Muscle of leg (tissue), 3 donors: ENCODE measurements at regions not wholly inside any gene's neighbourhood (a gene's known extent, or its start where the extent isn't known, plus 50 kb on each side); places are given as distances from the start of the nearest gene placed in this dataset.

ENCODE experiments used
- DNase-seq: peaks from one replicate; pipeline ENCODE4 v3.0.0; 2013
- H3K27ac ChIP-seq: one replicate; pipeline ENCODE4 v1.5.1; 2013; ENCODE audit warnings: mild to moderate bottlenecking, low read length, control low read depth
- H3K27me3 ChIP-seq: one replicate; pipeline ENCODE4 v1.6.1; 2013; ENCODE audit warnings: low read length; ENCODE audit not compliant: control insufficient read depth, insufficient read depth
- H3K36me3 ChIP-seq: one replicate; pipeline ENCODE4 v1.6.1; 2013; ENCODE audit warnings: low read length; ENCODE audit not compliant: control insufficient read depth, insufficient read depth
- H3K4me1 ChIP-seq: one replicate; pipeline ENCODE4 v1.6.1; 2013; ENCODE audit warnings: low read length; ENCODE audit not compliant: control insufficient read depth, insufficient read depth
- H3K4me3 ChIP-seq: one replicate; pipeline ENCODE4 v1.5.1; 2013; ENCODE audit warnings: low read length, control low read depth
- H3K9me3 ChIP-seq: replicated peaks from 2 replicates; pipeline ENCODE4 v1.6.1; 2013; ENCODE audit warnings: low read depth, low read length; ENCODE audit not compliant: control insufficient read depth
- whole genome bisulfite sequencing: methylation state at CpG from one replicate; pipeline ENCODE4 v1.1.5; 2013; ENCODE audit warnings: missing lambda C conversion rate; ENCODE audit not compliant: insufficient coverage; 5-methylcytosine and 5-hydroxymethylcytosine counted together

GRCh38 chr7:20021066-20021465, 196.1 kb downstream of the MACC1 start:
- no peak for DNase-seq
- H3K4me1 ChIP-seq: no peaks in the 10 kb centered on the region
- no peaks in the 10 kb centered on the region for H3K27me3 ChIP-seq
- H3K4me3 ChIP-seq: no peak overlapping the region
- H3K36me3 ChIP-seq: no peaks in the 10 kb centered on the region
- no peak overlapping the region for H3K27ac ChIP-seq
- H3K9me3 ChIP-seq: no peaks in the 10 kb centered on the region

- WGBS: no CpG with 5 or more reads among the region's 2 CpGs
- H3K9me3 ChIP-seq: no peaks in the 10 kb centered on the region
Observed at GRCh38 chr7:20019757-20020432, 197.3 kb downstream of the MACC1 start.

GRCh38 chr7:20016669-20017068, 200.5 kb downstream of the MACC1 start:
- Histone ChIP-seq H3K27ac (no peak overlapping the region), H3K36me3 (no peaks in the 10 kb centered on the region), H3K27me3 (no peaks in the 10 kb centered on the region), H3K9me3 (no peaks in the 10 kb centered on the region), H3K4me1 (no peaks in the 10 kb centered on the region), H3K4me3 (no peak overlapping the region)
- DNase-seq: no peak
- no CpG with 5 or more reads among the region's 2 CpGs for WGBS

More at GRCh38 chr7:20019757-20020432, 197.3 kb downstream of the MACC1 start:
- Histone ChIP-seq H3K27me3 (no peaks in the 10 kb centered on the region), H3K4me3 (no peak overlapping the region), H3K36me3 (no peaks in the 10 kb centered on the region), H3K4me1 (no peaks in the 10 kb centered on the region), H3K27ac (no peak overlapping the region)
- DNase-seq: no peak

GRCh38 chr7:20013536-20013935, 203.6 kb downstream of the MACC1 start:
- no peak overlapping the region for H3K4me3 ChIP-seq
- H3K36me3 ChIP-seq: no peaks in the 10 kb centered on the region
- H3K27ac ChIP-seq: no peak overlapping the region
- 62% methylated on average over 4 of the region's 6 CpGs for WGBS
- no peaks in the 10 kb centered on the region for H3K4me1 ChIP-seq
- DNase-seq: peak; percentile 4
- no peaks in the 10 kb centered on the region for H3K27me3 ChIP-seq
- H3K9me3 ChIP-seq: no peaks in the 10 kb centered on the region

GRCh38 chr7:20012100-20012499, 205.1 kb downstream of the MACC1 start:
- DNase-seq: no peak
- Histone ChIP-seq H3K36me3 (no peaks in the 10 kb centered on the region), H3K9me3 (no peaks in the 10 kb centered on the region), H3K27ac (no peak overlapping the region), H3K27me3 (no peaks in the 10 kb centered on the region), H3K4me1 (no peaks in the 10 kb centered on the region), H3K4me3 (no peak overlapping the region)
- WGBS: 82% methylated on average over 1 of the region's 2 CpGs

- H3K9me3 ChIP-seq: no peaks in the 10 kb centered on the region
- H3K27me3 ChIP-seq: no peaks in the 10 kb centered on the region
- H3K4me3 ChIP-seq: no peak overlapping the region
- H3K4me1 ChIP-seq: no peaks in the 10 kb centered on the region
- no CpG with 5 or more reads among the region's 1 CpG for WGBS
- no peaks in the 10 kb centered on the region for H3K36me3 ChIP-seq
- no peak overlapping the region for H3K27ac ChIP-seq
- no peak for DNase-seq
Observed at GRCh38 chr7:20010877-20011276, 206.3 kb downstream of the MACC1 start.

- H3K9me3 ChIP-seq: no peaks in the 10 kb centered on the region
- no peaks in the 10 kb centered on the region for H3K27me3 ChIP-seq
- DNase-seq: no peak
- H3K36me3 ChIP-seq: no peaks in the 10 kb centered on the region
- H3K4me1 ChIP-seq: no peaks in the 10 kb centered on the region
- no peak overlapping the region for H3K27ac ChIP-seq
- H3K4me3 ChIP-seq: no peak overlapping the region
Observed at GRCh38 chr7:20007510-20007909, 209.7 kb downstream of the MACC1 start.

GRCh38 chr7:20005081-20005480, 212.1 kb downstream of the MACC1 start:
- no peaks in the 10 kb centered on the region for H3K9me3 ChIP-seq
- H3K27me3 ChIP-seq: no peaks in the 10 kb centered on the region
- H3K36me3 ChIP-seq: no peaks in the 10 kb centered on the region
- H3K4me3 ChIP-seq: no peak overlapping the region
- H3K27ac ChIP-seq: no peak overlapping the region
- no peaks in the 10 kb centered on the region for H3K4me1 ChIP-seq
- WGBS: no CpG with 5 or more reads among the region's 3 CpGs
- no peak for DNase-seq

GRCh38 chr7:19999681-20000080, 217.5 kb downstream of the MACC1 start:
- WGBS: no CpG with 5 or more reads among the region's 1 CpG
- H3K36me3 ChIP-seq: no peaks in the 10 kb centered on the region

GRCh38 chr7:19991936-19992335, 218.5 kb upstream of the TMEM196 start:
- no peaks in the 10 kb centered on the region for H3K36me3 ChIP-seq
- no peak for DNase-seq
- H3K27ac ChIP-seq: no peak overlapping the region
- no CpG with 5 or more reads among the region's 2 CpGs for whole genome bisulfite sequencing
- H3K9me3 ChIP-seq: no peaks in the 10 kb centered on the region
- H3K4me3 ChIP-seq: no peak overlapping the region
- H3K27me3 ChIP-seq: no peaks in the 10 kb centered on the region
- H3K4me1 ChIP-seq: no peaks in the 10 kb centered on the region

More at GRCh38 chr7:19999681-20000080, 217.5 kb downstream of the MACC1 start:
- Histone ChIP-seq H3K4me3 (no peak overlapping the region), H3K27me3 (no peaks in the 10 kb centered on the region), H3K27ac (no peak overlapping the region), H3K9me3 (no peaks in the 10 kb centered on the region), H3K4me1 (no peaks in the 10 kb centered on the region)
- DNase-seq: no peak

- H3K27me3 ChIP-seq: no peaks in the 10 kb centered on the region
- no peak overlapping the region for H3K4me3 ChIP-seq
- no peak for DNase-seq
- H3K36me3 ChIP-seq: no peaks in the 10 kb centered on the region
- H3K4me1 ChIP-seq: no peaks in the 10 kb centered on the region
- no peaks in the 10 kb centered on the region for H3K9me3 ChIP-seq
- H3K27ac ChIP-seq: no peak overlapping the region
- WGBS: no CpG with 5 or more reads among the region's 2 CpGs
Observed at GRCh38 chr7:19989906-19990305, 216.5 kb upstream of the TMEM196 start.
